Astrocyte of the cerebellum (primary cell): ENCODE measurements at regions not wholly inside any gene's neighbourhood (a gene's known extent, or its start where the extent isn't known, plus 50 kb on each side); places are given as distances from the start of the nearest gene placed in this dataset.
"Not testable (repeated sequence)": the region's sequence is repeated elsewhere in the genome, so short reads cannot be mapped to it uniquely, and the experiment has no call there.

ENCODE experiments used
- DNase-seq: peaks from one replicate; pipeline ENCODE4 v3.0.0-alpha.2; 2011; ENCODE audit warnings: low read depth
- H3K4me3 ChIP-seq: 2 replicates; pipeline ENCODE4 v1.5.1; 2011; ENCODE audit warnings: mild to moderate bottlenecking, low read depth, low read length, moderate library complexity
- in situ Hi-C: cut with HindIII; loops from 2 replicates; pipeline ENCODE4 v1.10.0; 2017; ENCODE audit warnings: low sequenced_read_pairs
- TF ChIP-seq, protein P1 (sequence below): IDR thresholded peaks from 2 replicates; pipeline ENCODE4 v1.5.1; 2012; ENCODE audit warnings: low read length, low read depth, moderate library complexity, mild to moderate bottlenecking; ENCODE audit errors: missing control alignments

DNA sequence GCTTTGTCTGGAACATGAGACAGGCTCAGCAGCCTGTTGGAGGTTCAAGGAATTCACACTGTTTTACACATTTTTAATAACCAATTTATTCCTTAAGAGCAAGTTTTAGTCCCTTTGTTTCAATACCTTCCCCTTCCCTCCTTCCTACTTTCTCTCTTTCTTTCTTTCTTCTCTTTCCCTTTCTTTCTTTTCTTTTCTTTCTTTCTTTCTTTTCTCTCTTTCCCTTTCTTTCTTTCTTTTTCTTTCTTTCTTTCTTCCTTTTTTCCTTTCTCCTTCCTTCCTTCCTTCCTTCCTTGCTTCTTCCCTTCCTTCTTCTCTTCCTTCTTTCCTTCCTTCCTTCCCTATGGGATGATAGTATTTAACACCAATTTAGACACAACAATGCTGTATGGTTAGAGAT is 164.2 kb downstream of the CENPF start:
- TF ChIP-seq, protein P1, sequence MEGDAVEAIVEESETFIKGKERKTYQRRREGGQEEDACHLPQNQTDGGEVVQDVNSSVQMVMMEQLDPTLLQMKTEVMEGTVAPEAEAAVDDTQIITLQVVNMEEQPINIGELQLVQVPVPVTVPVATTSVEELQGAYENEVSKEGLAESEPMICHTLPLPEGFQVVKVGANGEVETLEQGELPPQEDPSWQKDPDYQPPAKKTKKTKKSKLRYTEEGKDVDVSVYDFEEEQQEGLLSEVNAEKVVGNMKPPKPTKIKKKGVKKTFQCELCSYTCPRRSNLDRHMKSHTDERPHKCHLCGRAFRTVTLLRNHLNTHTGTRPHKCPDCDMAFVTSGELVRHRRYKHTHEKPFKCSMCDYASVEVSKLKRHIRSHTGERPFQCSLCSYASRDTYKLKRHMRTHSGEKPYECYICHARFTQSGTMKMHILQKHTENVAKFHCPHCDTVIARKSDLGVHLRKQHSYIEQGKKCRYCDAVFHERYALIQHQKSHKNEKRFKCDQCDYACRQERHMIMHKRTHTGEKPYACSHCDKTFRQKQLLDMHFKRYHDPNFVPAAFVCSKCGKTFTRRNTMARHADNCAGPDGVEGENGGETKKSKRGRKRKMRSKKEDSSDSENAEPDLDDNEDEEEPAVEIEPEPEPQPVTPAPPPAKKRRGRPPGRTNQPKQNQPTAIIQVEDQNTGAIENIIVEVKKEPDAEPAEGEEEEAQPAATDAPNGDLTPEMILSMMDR = no peak
- DNase-seq = no peak
- in situ Hi-C loops = no loop called here
- no peak overlapping the region for H3K4me3 ChIP-seq

DNA sequence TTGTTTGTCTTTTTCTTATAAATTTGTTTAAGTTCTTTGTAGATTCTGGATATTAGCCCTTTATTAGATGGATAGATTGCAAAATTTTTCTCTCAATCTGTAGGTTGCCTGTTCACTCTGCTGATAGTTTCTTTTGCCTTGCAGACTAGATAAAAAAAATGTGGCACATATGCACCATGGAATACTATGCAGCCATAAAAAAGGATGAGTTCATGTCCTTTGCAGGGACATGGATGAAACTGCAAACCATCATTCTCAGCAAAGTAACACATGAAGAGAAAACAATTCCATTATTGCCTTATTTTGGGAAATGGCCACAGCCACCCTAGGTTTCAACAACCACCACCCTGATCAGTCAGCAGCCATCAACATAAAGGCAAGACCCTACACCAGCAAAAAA is 166.7 kb downstream of the CENPF start:
- in situ Hi-C loops = not testable (repeated sequence)

DNA sequence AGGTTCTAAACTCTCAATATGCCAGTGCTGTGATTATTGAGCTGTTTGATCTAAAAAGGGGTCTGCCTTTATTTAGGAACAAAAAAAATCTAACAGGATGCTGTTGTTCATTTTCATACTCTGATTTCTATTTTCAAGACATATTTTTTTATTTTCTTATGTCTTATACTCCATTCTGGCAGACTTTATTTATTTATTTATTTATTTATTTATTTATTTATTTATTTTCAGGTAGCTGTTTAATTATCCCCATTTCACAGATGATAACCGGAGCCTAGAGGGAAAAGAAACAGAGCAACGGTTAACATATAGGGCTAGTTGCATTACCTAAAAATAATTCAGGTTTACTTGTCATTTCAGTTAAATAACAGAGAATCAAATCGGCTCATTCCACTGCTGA is 174.4 kb downstream of the CENPF start:
- DNase-seq = no peak
- TF ChIP-seq, protein P1 = no peak
- no peak overlapping the region for H3K4me3 ChIP-seq
- in situ Hi-C loops = no loop called here

More for the DNA sequence above, 166.7 kb downstream of the CENPF start:
- not testable (repeated sequence) for H3K4me3 ChIP-seq, DNase-seq

DNA sequence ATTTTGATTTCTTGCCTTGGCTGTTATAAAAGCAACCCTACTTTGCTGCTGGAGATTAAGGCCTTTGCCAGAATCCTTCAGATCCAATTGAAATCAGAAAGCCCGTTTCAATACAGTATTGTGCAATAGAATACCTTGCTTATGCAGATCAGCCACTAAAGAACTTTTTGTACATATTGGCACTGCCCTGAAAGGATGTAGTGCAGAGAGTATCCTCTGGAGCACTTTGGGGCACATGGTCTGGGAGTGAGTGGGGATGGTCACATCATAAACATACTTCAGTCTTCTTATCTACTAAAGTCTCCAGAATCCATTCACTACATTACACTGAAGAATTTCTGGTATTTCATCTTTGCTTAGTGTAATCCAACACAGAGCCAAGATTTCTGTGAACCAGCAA is 189.0 kb downstream of the CENPF start:
- TF ChIP-seq, protein P1 = no peak
- no peak overlapping the region for H3K4me3 ChIP-seq
- DNase-seq = no peak
- in situ Hi-C loops = no loop called here

DNA sequence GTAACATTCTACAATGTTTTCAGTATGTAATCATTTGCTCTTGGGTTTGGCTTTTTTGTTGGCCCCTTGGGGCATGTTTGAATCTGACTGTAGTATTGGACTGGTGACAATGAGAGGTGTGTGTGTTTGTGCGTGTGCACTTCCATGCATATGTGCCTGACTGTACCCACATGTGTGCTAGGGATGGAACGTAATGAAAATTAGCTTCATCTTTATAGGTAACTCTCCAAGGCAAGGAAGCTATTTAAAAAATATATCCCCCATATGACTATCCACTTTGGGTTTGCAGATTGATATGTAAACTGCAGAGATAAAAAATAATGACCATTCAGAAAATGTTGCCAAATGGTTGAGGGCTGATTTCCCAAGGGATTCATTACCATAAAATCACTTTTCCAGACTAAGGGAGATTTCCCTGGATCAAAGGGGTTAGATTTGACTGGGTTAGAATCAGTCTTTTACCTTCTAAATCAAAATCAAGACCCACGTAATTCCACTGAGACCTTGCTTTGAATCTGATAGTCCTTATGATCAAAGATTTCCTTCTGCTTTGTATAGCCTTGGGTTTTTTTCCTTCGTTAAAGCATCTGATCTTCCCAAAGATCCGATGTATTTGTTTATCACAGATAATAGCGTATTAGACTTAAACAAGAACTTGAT is 189.7 kb downstream of the CENPF start:
- TF ChIP-seq, protein P1 = no peak
- DNase-seq = no peak
- no peak overlapping the region for H3K4me3 ChIP-seq
- in situ Hi-C loops = no loop called here

DNA sequence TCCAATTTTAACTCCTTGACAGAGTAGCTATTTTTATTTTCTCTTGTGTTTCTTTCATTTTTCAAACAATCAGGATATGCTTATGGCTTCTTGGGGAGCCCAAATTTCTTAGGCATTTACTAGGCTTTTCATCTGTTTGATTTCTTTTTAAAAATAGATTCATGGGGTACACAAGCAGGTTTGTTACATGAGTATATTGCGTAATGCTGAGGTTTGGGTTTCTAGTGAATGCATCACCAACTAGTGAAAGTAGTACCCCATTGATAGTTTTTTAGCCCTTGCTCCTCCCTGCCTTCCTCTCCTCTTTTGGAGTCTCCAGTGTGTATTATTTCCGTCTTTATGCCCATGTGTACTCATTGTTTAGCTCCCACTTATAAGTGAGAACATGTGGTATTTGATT is 190.7 kb downstream of the CENPF start:
- in situ Hi-C loops = no loop called here

DNA sequence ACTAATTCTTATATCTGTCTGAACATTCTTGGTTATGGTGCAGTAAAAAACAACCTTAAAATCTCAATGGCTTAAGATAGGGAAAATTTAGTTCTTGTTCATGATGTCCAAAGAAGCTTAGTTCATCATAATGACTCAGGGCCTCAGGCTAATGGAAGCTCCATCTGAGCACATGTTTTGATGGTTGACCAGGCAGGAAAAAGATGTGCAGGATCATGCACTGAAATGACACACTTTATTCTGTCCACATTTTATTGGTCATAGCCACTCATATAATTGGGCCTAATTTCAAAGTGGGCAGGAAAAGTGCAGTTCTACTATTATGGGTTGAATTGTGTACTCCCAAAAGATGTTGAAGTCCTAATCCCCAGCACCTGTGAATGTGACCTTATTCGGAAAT is 198.2 kb downstream of the CENPF start:
- in situ Hi-C loops = no loop called here
- H3K4me3 ChIP-seq = no peak overlapping the region
- TF ChIP-seq, protein P1 = no peak
- no peak for DNase-seq

More for the DNA sequence above, 190.7 kb downstream of the CENPF start:
- H3K4me3 ChIP-seq = no peak overlapping the region
- DNase-seq = no peak
- TF ChIP-seq, protein P1 = no peak
